ENCODE measurements at regions not wholly inside any gene's neighbourhood (a gene's known extent, or its start where the extent isn't known, plus 50 kb on each side); places are given as distances from the start of the nearest gene placed in this dataset.

DNA sequence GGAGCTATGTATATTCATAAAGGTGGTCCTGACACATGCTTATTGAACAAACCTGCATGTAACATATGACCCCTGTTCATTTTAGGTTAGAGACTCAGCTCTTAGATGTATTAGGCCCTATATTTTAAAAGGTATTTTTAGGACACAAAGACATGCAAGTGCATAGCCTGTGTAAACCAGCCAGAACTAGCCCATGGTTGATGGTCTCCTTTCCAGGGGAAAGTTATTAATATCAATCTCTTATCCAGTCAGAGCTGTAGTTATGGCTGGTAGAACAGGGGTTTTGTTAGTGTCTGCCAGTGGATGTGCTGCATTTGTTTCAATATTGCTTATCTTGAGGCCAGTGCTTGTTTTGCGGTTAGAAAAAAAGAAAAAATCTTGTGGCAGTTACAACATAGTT lies 488.6 kb downstream of the KCTD8 start:
- Histone ChIP-seq H3K36me3 (replicated peaks in 1 of 2; ENCODE audit: control insufficient read depth in 1 of 2, insufficient read depth in 2 of 2, low read length in 2 of 2) (no peaks in the 10 kb centered on the region), H3K79me2 (ENCODE audit: insufficient read depth, low read length) (no peaks in the 10 kb centered on the region), H3K9me3 (ENCODE audit: low read length) (no peaks in the 10 kb centered on the region), H2AFZ (ENCODE audit: low read length) (no peak overlapping the region), H3K27me3 (ENCODE audit: control insufficient read depth in 1 of 2, insufficient read depth in 2 of 2, low read length in 2 of 2) (no peaks in the 10 kb centered on the region), H3K4me1 (ENCODE audit: insufficient read depth, low read length) (no peaks in the 10 kb centered on the region), H4K20me1 (ENCODE audit: insufficient read depth, low read length) (no peaks in the 10 kb centered on the region), H3K4me3 (replicated peaks in 1 of 3; ENCODE audit: insufficient read depth in 1 of 3, low read depth in 2 of 3, low read length in 3 of 3) (no peak overlapping the region), H3K27ac (ENCODE audit: extremely low read length, insufficient read depth, low read length) (no peak overlapping the region), H3K4me2 (ENCODE audit: low read depth, low read length) (no peak overlapping the region), H3K9ac (ENCODE audit: insufficient read depth, low read depth, low read length) (no peak overlapping the region)
- no TSS peak for BruUV-seq (replicated peaks)
- 0% methylated on average over 1 of the region's 1 CpG for WGBS (ENCODE audit: low lambda C conversion rate)
- TF ChIP-seq, protein P1, sequence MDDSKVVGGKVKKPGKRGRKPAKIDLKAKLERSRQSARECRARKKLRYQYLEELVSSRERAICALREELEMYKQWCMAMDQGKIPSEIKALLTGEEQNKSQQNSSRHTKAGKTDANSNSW (CRISPR knock-in tag; IDR thresholded peaks at IDR 0.05; ENCODE audit: borderline replicate concordance), result no peak
- TF ChIP-seq ZNF160 (CRISPR knock-in tag; IDR thresholded peaks at IDR 0.05), result no peak
- TF ChIP-seq KDM2A (CRISPR knock-in tag; IDR thresholded peaks at IDR 0.05; ENCODE audit: borderline replicate concordance, low read depth), result no peak
- TF ChIP-seq HNRNPL (IDR thresholded peaks at IDR 0.05; ENCODE audit: low read depth, low read length), result no peak
- TF ChIP-seq, protein P2, sequence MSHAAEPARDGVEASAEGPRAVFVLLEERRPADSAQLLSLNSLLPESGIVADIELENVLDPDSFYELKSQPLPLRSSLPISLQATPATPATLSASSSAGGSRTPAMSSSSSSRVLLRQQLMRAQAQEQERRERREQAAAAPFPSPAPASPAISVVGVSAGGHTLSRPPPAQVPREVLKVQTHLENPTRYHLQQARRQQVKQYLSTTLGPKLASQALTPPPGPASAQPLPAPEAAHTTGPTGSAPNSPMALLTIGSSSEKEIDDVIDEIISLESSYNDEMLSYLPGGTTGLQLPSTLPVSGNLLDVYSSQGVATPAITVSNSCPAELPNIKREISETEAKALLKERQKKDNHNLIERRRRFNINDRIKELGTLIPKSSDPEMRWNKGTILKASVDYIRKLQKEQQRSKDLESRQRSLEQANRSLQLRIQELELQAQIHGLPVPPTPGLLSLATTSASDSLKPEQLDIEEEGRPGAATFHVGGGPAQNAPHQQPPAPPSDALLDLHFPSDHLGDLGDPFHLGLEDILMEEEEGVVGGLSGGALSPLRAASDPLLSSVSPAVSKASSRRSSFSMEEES (CRISPR knock-in tag; IDR thresholded peaks at IDR 0.05), result no peak
- no peak for TF ChIP-seq ZZZ3 (CRISPR knock-in tag; IDR thresholded peaks at IDR 0.05; ENCODE audit: borderline replicate concordance)
- TF ChIP-seq SRSF4 (IDR thresholded peaks at IDR 0.05; ENCODE audit: low read depth, low read length, poor library complexity, severe bottlenecking), result no peak
- TF ChIP-seq ISL2 (CRISPR knock-in tag; IDR thresholded peaks at IDR 0.05), result no peak
- TF ChIP-seq GZF1 (CRISPR knock-in tag; IDR thresholded peaks at IDR 0.05), result no peak
- TF ChIP-seq, protein P3, sequence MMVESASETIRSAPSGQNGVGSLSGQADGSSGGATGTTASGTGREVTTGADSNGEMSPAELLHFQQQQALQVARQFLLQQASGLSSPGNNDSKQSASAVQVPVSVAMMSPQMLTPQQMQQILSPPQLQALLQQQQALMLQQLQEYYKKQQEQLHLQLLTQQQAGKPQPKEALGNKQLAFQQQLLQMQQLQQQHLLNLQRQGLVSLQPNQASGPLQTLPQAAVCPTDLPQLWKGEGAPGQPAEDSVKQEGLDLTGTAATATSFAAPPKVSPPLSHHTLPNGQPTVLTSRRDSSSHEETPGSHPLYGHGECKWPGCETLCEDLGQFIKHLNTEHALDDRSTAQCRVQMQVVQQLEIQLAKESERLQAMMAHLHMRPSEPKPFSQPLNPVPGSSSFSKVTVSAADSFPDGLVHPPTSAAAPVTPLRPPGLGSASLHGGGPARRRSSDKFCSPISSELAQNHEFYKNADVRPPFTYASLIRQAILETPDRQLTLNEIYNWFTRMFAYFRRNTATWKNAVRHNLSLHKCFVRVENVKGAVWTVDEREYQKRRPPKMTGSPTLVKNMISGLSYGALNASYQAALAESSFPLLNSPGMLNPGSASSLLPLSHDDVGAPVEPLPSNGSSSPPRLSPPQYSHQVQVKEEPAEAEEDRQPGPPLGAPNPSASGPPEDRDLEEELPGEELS (CRISPR knock-in tag; IDR thresholded peaks at IDR 0.05), result no peak
- ATAC-seq, result no peak
- ChIA-PET POLR2A (no interaction called here), CTCF (ENCODE audit: low intra/inter-chr PET ratio, low total read pairs) (no interaction called here)
- FAIRE-seq, result no peak
- DNase-seq (ENCODE audit: low spot score), result no peak
- intact Hi-C loops (cut with micrococcal nuclease; ENCODE audit: unreplicated experiment), result no loop called here
- in situ Hi-C loops (cut with HindIII; ENCODE audit: extremely low pct_ligation_motif_present, low pct_unique_long_range_greater_than_20kb), result no loop called here

Data from HepG2 (cell line).